Prostate gland (tissue), 2 donors: ENCODE measurements at regions not wholly inside any gene's neighbourhood (a gene's known extent, or its start where the extent isn't known, plus 50 kb on each side); places are given as distances from the start of the nearest gene placed in this dataset.

Experiments
- DNase-seq: peaks from one replicate; pipeline ENCODE4 v3.0.0-alpha.2; 2019; ENCODE audit warnings: low spot score
- H3K27ac ChIP-seq, 2 donors: fragments of 200-600 bp; sonication (generic); 2 replicates each; pipeline ENCODE4 v1.5.1; 2017 to 2019
- H3K27me3 ChIP-seq: fragments of 200-600 bp; sonication (generic); replicated peaks from 2 replicates; pipeline ENCODE4 v1.5.1; 2019; ENCODE audit not compliant: insufficient read depth
- H3K36me3 ChIP-seq, 2 donors: fragments of 200-600 bp; sonication (generic); 1 replicate in 1 of 2; 2 replicates in 1 of 2; pipeline versions ENCODE4 v1.5.1 to v1.8.1; 2017 to 2019
- H3K4me1 ChIP-seq: fragments of 200-600 bp; sonication (generic); replicated peaks from 2 replicates; pipeline ENCODE4 v1.5.1; 2019
- H3K4me3 ChIP-seq, 2 donors: fragments of 200-600 bp; sonication (generic); 2 replicates each; pipeline ENCODE4 v1.5.1; 2017 to 2019
- H3K9me3 ChIP-seq: fragments of 200-600 bp; sonication (generic); 2 replicates; pipeline ENCODE4 v1.5.1; 2017
- POLR2A ChIP-seq: fragments of 450-650 bp; IDR thresholded peaks from one replicate; pipeline ENCODE4 v1.6.1; 2016; ENCODE audit warnings: antibody characterized with exemption, mild to moderate bottlenecking
- POLR2AphosphoS5 ChIP-seq: sonication (generic); formaldehyde crosslinking; IDR thresholded peaks from one replicate; pipeline ENCODE4 v1.6.1; 2017; ENCODE audit warnings: antibody characterized with exemption
- WGBS: methylation state at CpG from one replicate; pipeline ENCODE4 v1.1.5; 2018; 5-methylcytosine and 5-hydroxymethylcytosine counted together
- intact Hi-C: fragments of 100-400 bp; cut with DNase I; formaldehyde crosslinking; loops from one replicate; pipeline ENCODE4 v1.14.2; 2022
- small RNA-seq, 2 donors: library from RNA; depleted of rRNA; stranded (forward); fragments of <200 nt; gene quantifications; one replicate each; pipeline ENCODE3, GENCODE V24; 2016
- TF ChIP-seq, protein P1 (sequence below), 4 experiments: fragments of 200-600 bp in 2 of 4; fragments of 450-650 bp in 2 of 4; sonication (generic) in 2 of 4; IDR thresholded peaks; 1 replicate in 3 of 4; 2 replicates in 1 of 4; pipeline ENCODE4 v1.5.1; 2016 to 2019; ENCODE audit warnings: antibody characterized with exemption in 4 of 4, mild to moderate bottlenecking in 2 of 4, moderate library complexity in 2 of 4

DNA sequence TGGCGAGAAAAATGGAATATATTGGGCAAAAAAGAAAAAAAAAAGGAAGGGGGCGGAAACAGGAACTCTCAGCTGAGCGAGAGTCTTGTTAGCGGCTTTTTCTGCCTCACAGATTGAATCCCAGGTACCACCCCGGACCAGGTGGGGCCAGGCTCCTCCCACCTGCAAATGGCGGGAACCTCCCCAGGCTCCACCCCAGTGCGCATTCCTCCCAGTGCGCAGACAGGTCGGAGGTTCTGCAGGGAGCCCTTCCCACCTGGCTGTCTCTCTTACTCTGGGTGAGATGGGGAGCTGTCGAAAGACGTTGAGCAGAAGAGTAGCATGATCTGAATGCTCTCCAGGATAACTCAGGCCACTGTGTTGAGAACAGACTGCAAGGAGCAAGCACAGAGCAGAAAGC is 57.0 kb upstream of the ETV6 start:
- intact Hi-C loops = no loop called here
- Histone ChIP-seq H3K4me1 (no peaks in the 10 kb centered on the region), H3K36me3 (no peaks in the 10 kb centered on the region), H3K27me3 (no peaks in the 10 kb centered on the region), H3K27ac (no peak overlapping the region), H3K9me3 (no peaks in the 10 kb centered on the region), H3K4me3 (no peak overlapping the region)
- DNase-seq = no peak
- TF ChIP-seq POLR2A (no peak), POLR2AphosphoS5 (no peak)
- TF ChIP-seq, protein P1, sequence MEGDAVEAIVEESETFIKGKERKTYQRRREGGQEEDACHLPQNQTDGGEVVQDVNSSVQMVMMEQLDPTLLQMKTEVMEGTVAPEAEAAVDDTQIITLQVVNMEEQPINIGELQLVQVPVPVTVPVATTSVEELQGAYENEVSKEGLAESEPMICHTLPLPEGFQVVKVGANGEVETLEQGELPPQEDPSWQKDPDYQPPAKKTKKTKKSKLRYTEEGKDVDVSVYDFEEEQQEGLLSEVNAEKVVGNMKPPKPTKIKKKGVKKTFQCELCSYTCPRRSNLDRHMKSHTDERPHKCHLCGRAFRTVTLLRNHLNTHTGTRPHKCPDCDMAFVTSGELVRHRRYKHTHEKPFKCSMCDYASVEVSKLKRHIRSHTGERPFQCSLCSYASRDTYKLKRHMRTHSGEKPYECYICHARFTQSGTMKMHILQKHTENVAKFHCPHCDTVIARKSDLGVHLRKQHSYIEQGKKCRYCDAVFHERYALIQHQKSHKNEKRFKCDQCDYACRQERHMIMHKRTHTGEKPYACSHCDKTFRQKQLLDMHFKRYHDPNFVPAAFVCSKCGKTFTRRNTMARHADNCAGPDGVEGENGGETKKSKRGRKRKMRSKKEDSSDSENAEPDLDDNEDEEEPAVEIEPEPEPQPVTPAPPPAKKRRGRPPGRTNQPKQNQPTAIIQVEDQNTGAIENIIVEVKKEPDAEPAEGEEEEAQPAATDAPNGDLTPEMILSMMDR (IDR thresholded peaks at IDR 0.05) = no peak
- WGBS = 97% methylated on average over 11 of the region's 11 CpGs

- WGBS = 89% methylated on average over 1 of the region's 1 CpG
- no peak overlapping the region for H3K4me3 ChIP-seq
Observed at GRCh38 chr12:11593013-11593412, 56.5 kb upstream of the ETV6 start.

GRCh38 chr12:11595080-11595479 is 54.4 kb upstream of the ETV6 start:
- Histone ChIP-seq H3K4me1 (no peaks in the 10 kb centered on the region), H3K9me3 (no peaks in the 10 kb centered on the region), H3K27me3 (no peaks in the 10 kb centered on the region), H3K27ac (no peak overlapping the region), H3K4me3 (no peak overlapping the region), H3K36me3 (no peaks in the 10 kb centered on the region)
- intact Hi-C loops = no loop called here
- WGBS = 62% methylated on average over 3 of the region's 3 CpGs
- DNase-seq = no peak
- TF ChIP-seq POLR2A (no peak), POLR2AphosphoS5 (no peak)
- TF ChIP-seq, protein P1 (IDR thresholded peaks at IDR 0.05) = no peak

More at GRCh38 chr12:11593013-11593412, 56.5 kb upstream of the ETV6 start:
- Histone ChIP-seq H3K27ac (no peak overlapping the region), H3K4me1 (no peaks in the 10 kb centered on the region), H3K9me3 (no peaks in the 10 kb centered on the region), H3K36me3 (no peaks in the 10 kb centered on the region), H3K27me3 (no peaks in the 10 kb centered on the region)
- TF ChIP-seq POLR2AphosphoS5 (no peak), POLR2A (no peak)
- TF ChIP-seq, protein P1 (IDR thresholded peaks at IDR 0.05) = no peak
- DNase-seq = no peak
- intact Hi-C loops = no loop called here

DNA sequence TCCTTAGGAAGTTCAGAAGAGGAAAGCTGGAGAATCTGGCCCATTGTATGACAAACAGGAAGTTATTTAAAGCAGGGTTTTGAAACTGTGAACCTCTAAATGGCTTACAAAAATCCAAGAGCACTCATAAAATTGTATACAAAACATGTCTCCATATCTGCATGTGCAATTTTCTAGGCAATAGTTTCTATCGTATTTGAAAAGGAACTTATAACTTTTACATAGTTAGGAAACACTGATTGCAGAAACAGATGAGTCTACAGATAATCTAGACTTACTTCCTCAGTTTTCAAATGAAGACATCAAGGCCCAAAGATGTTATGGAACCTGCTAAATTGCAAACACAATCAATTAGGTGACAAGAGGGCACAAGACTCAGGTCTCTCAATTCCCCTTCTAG is 53.3 kb upstream of the ETV6 start:
- 63% methylated on average over 1 of the region's 1 CpG for WGBS
- Histone ChIP-seq H3K4me3 (no peak overlapping the region), H3K9me3 (no peaks in the 10 kb centered on the region), H3K27ac (no peak overlapping the region), H3K27me3 (no peaks in the 10 kb centered on the region), H3K36me3 (no peaks in the 10 kb centered on the region), H3K4me1 (no peaks in the 10 kb centered on the region)
- intact Hi-C loops = no loop called here
- no peak for TF ChIP-seq POLR2AphosphoS5
- no peak for TF ChIP-seq POLR2A
- TF ChIP-seq, protein P1 (IDR thresholded peaks at IDR 0.05) = no peak
- no peak for DNase-seq

- WGBS = 96% methylated on average over 7 of the region's 7 CpGs
- no peaks in the 10 kb centered on the region for H3K9me3 ChIP-seq
- TF ChIP-seq, protein P1 (IDR thresholded peaks at IDR 0.05) = no peak
- TF ChIP-seq POLR2A = no peak
- TF ChIP-seq POLR2AphosphoS5 = no peak
- no peak overlapping the region for H3K27ac ChIP-seq
- H3K4me1 ChIP-seq = no peaks in the 10 kb centered on the region
- no peaks in the 10 kb centered on the region for H3K36me3 ChIP-seq
- no peak for DNase-seq
- H3K4me3 ChIP-seq = no peak overlapping the region
- H3K27me3 ChIP-seq = no peaks in the 10 kb centered on the region
- intact Hi-C loops = no loop called here
Observed at GRCh38 chr12:11598900-11599299, 50.6 kb upstream of the ETV6 start.

Small RNA genes in the stretch of these regions (small RNA-seq; reads per million reads assigned to genes)
- 0 reads per million in 2 donors for gene AC007450.3
- 0 reads per million in 2 donors for gene HIGD1AP8
- gene RNU7-60P = 0 reads per million in 2 donors
